ENCODE measurements at regions not wholly inside any gene's neighbourhood (a gene's known extent, or its start where the extent isn't known, plus 50 kb on each side); places are given as distances from the start of the nearest gene placed in this dataset.
"Not testable (repeated sequence)": the region's sequence is repeated elsewhere in the genome, so short reads cannot be mapped to it uniquely, and the experiment has no call there.

DNA sequence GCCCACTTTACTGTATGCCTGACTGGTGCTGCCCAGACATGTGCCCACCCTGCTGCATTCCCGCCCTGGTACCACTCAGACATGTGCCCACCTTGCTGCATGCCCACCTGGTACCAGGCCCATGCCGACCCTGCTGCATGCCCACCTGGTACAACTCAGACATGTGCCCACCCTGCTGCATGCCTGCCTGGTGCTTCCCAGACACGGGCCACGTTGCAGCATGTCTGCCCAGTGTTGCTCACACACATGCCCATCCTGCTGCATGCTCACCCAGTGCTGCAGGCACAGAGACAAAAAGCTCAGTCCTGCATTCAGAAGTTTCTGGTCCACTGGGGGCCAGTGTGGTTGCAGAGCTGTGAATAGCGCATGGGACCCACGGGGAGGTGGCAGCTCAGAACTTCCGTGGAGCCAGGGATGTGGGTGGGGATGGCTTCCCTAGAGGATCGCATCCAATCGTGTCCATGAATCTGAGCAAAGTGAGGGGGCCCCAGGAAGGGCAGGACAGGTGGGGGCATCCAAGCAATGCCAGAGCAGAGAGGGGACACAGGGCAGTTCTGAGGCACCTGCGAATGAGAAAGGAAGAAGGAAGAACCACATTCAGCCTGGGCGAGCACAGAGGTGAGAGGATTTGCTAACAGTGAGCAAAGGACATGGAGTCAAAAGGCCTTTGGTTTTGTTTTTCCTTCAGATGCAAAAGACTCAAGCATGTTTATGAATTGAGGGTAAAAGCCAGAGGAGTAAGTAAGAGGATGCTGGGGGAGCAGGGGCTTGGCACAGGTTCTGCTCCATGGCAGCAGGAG, 175.9 kb upstream of the C14orf180 start:
- peaks cover 5% of the 10 kb centered on the region for H3K9me3 ChIP-seq (replicated peaks; ENCODE audit: control insufficient read depth, low read depth, low read length)
- H3K36me3 ChIP-seq (ENCODE audit: control insufficient read depth, insufficient read depth, low read length): no peaks in the 10 kb centered on the region
- H3K27me3 ChIP-seq (ENCODE audit: control insufficient read depth, insufficient read depth, low read length): no peaks in the 10 kb centered on the region
- no peak overlapping the region for H3K4me3 ChIP-seq (ENCODE audit: low read length)
- H3K4me1 ChIP-seq (ENCODE audit: control insufficient read depth, insufficient read depth, low read length): no peaks in the 10 kb centered on the region
- no peak overlapping the region for H3K27ac ChIP-seq (ENCODE audit: low read length)
- no peak for DNase-seq
- 75% methylated on average over 11 of the region's 11 CpGs for WGBS (ENCODE audit: insufficient coverage)

DNA sequence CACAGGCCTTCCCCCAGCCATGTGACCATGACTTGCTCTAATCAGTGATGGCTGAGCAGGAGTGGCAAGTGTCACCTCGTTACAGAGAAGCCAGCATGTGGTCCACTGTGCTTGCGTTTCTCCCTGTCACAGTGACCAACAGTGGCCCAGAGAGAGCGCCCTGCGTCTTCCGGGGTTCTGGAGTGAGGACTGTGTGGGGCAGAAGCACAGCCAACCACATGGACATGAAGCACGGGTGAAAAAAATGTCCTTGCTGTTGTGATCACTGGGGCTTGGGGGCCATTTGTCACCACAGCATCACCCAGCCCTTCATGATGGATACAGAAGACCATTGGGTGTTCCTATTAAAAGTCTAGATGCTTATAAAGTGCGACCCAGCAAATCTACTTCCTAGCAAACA, 174.6 kb upstream of the C14orf180 start:
- no peaks in the 10 kb centered on the region for H3K36me3 ChIP-seq (ENCODE audit: control insufficient read depth, insufficient read depth, low read length)
- no peak overlapping the region for H3K4me3 ChIP-seq (ENCODE audit: low read length)
- peaks cover 5% of the 10 kb centered on the region for H3K9me3 ChIP-seq (replicated peaks; ENCODE audit: control insufficient read depth, low read depth, low read length)
- H3K27me3 ChIP-seq (ENCODE audit: control insufficient read depth, insufficient read depth, low read length): no peaks in the 10 kb centered on the region
- no peak overlapping the region for H3K27ac ChIP-seq (ENCODE audit: low read length)
- 67% methylated on average over 3 of the region's 7 CpGs for WGBS (ENCODE audit: insufficient coverage)
- H3K4me1 ChIP-seq (ENCODE audit: control insufficient read depth, insufficient read depth, low read length): no peaks in the 10 kb centered on the region
- no peak for DNase-seq

DNA sequence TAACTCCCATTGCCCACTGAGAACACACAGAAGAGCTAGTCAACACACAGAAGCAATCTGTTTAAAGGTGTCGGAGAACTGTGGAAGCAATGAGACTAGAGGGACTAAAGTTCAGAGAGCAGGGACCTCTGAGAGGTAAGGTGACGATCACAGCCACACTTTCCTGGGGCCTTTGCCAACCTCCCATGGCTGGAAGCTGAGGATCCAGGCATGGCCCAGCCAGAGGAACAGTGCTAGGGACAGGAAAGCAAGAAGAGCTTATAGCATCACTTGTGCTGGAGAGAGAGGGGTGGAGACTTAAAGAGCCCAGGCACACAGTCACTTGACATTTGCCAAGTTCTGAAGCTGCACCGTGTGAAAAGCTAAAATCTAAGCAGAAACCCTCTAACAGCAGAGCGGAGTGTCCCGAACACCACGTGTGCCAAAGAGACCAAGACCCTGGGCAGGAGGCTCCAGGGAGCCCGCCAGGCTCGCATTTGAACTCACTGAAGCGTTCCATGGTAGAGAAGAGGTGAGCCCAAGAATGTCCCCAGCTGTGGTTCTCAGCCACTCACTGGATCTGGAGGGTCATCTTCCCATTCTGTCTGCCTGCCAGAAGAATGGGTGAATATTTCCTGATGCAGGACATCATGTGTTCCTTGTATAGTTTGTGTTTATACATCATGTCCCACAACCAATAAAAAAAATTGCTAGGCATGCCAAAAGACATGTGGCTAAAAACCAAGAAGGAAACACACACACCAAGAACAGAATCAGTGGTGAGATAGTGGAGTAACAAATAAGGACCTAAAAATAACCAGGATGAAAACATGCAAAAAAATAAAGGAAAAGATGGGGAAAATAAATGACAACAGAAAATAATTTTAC, 174.0 kb upstream of the C14orf180 start:
- 84% methylated on average over 6 of the region's 9 CpGs for WGBS (ENCODE audit: insufficient coverage)
- H3K4me3 ChIP-seq (ENCODE audit: low read length): no peak overlapping the region

GRCh38 chr14:104406831-104407230, 172.7 kb upstream of the C14orf180 start:
- 76% methylated on average over 4 of the region's 5 CpGs for WGBS (ENCODE audit: insufficient coverage)
- no peak for DNase-seq
- Histone ChIP-seq H3K4me3 (ENCODE audit: low read length) (no peak overlapping the region), H3K27me3 (ENCODE audit: control insufficient read depth, insufficient read depth, low read length) (no peaks in the 10 kb centered on the region), H3K4me1 (ENCODE audit: control insufficient read depth, insufficient read depth, low read length) (no peaks in the 10 kb centered on the region), H3K36me3 (ENCODE audit: control insufficient read depth, insufficient read depth, low read length) (no peaks in the 10 kb centered on the region), H3K27ac (ENCODE audit: low read length) (no peak overlapping the region), H3K9me3 (replicated peaks; ENCODE audit: control insufficient read depth, low read depth, low read length) (peaks cover 5% of the 10 kb centered on the region)

More for the DNA sequence above, 174.0 kb upstream of the C14orf180 start:
- H3K4me1 ChIP-seq (ENCODE audit: control insufficient read depth, insufficient read depth, low read length): no peaks in the 10 kb centered on the region
- no peaks in the 10 kb centered on the region for H3K36me3 ChIP-seq (ENCODE audit: control insufficient read depth, insufficient read depth, low read length)
- H3K9me3 ChIP-seq (replicated peaks; ENCODE audit: control insufficient read depth, low read depth, low read length): peaks cover 5% of the 10 kb centered on the region
- no peaks in the 10 kb centered on the region for H3K27me3 ChIP-seq (ENCODE audit: control insufficient read depth, insufficient read depth, low read length)
- no peak overlapping the region for H3K27ac ChIP-seq (ENCODE audit: low read length)
- no peak for DNase-seq

GRCh38 chr14:104416383-104416782, 163.2 kb upstream of the C14orf180 start:
- no peaks in the 10 kb centered on the region for H3K36me3 ChIP-seq (ENCODE audit: control insufficient read depth, insufficient read depth, low read length)
- H3K27ac ChIP-seq (ENCODE audit: low read length): no peak overlapping the region
- no peak overlapping the region for H3K4me3 ChIP-seq (ENCODE audit: low read length)
- WGBS (ENCODE audit: insufficient coverage): no CpG with 5 or more reads among the region's 1 CpG
- no peak for DNase-seq
- H3K9me3 ChIP-seq (replicated peaks; ENCODE audit: control insufficient read depth, low read depth, low read length): no peaks in the 10 kb centered on the region
- H3K4me1 ChIP-seq (ENCODE audit: control insufficient read depth, insufficient read depth, low read length): no peaks in the 10 kb centered on the region
- no peaks in the 10 kb centered on the region for H3K27me3 ChIP-seq (ENCODE audit: control insufficient read depth, insufficient read depth, low read length)

DNA sequence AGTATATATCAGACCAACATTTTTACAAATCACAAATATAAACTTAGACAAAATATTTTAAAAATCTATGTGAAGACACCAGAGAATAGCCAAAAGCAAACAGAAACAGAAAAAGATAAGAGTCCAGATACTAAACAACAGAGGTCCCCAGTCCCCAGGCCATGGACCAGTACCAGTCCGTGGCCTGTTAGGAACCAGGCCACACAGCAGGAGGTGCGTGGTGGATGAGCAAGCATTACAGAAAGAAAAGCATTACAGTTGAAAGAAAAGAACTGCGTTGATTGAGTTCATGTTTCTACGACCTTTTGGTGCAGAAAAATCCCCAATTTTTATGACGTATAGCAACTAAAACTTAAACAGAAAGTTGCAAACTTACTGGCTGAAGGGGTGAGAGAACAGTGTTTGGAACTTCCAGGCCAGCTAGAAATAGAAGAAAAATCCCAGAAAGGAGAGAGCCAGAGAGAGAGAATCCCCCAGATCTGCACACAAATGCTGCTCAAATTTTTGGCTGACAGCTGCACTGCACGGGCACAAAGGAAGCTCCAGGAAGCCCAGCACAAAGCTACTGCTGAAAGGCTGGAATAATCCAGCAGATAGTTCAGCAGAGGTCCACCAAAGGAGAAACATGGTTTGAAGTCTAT, 159.6 kb upstream of the C14orf180 start:
- Histone ChIP-seq H3K27me3 (ENCODE audit: control insufficient read depth, insufficient read depth, low read length) (peaks cover 14% of the 10 kb centered on the region), H3K36me3 (ENCODE audit: control insufficient read depth, insufficient read depth, low read length) (no peaks in the 10 kb centered on the region), H3K4me3 (ENCODE audit: low read length) (no peak overlapping the region), H3K9me3 (replicated peaks; ENCODE audit: control insufficient read depth, low read depth, low read length) (no peaks in the 10 kb centered on the region), H3K27ac (ENCODE audit: low read length) (no peak overlapping the region), H3K4me1 (ENCODE audit: control insufficient read depth, insufficient read depth, low read length) (peaks cover 32% of the 10 kb centered on the region)
- WGBS (ENCODE audit: insufficient coverage): 47% methylated on average over 2 of the region's 6 CpGs
- no peak for DNase-seq

DNA sequence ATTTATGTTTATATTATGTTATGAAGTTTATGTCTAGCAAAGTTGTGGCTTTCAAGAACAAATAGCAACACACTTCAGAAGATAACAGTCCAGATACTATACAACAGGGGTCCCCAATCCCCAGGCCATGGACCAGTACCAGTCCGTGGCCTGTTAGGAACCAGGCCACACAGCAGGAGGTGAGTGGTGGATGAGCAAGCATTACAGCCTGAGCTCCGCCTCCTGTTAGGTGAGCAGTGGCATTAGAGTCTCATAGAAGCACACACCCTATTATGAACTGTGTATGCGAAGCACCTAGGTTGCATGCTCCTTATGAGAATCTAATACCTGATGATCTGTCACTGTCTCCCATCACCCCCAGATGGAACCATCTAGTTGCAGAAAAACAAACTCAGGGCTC, 159.0 kb upstream of the C14orf180 start:
- H3K27ac ChIP-seq (ENCODE audit: low read length); H3K4me3 ChIP-seq (ENCODE audit: low read length); H3K9me3 ChIP-seq (replicated peaks; ENCODE audit: control insufficient read depth, low read depth, low read length); H3K36me3 ChIP-seq (ENCODE audit: control insufficient read depth, insufficient read depth, low read length); DNase-seq: not testable (repeated sequence)
- H3K4me1 ChIP-seq (ENCODE audit: control insufficient read depth, insufficient read depth, low read length): peaks cover 38% of the 10 kb centered on the region
- WGBS (ENCODE audit: insufficient coverage): 40% methylated on average over 1 of the region's 3 CpGs
- H3K27me3 ChIP-seq (ENCODE audit: control insufficient read depth, insufficient read depth, low read length): peaks cover 14% of the 10 kb centered on the region

DNA sequence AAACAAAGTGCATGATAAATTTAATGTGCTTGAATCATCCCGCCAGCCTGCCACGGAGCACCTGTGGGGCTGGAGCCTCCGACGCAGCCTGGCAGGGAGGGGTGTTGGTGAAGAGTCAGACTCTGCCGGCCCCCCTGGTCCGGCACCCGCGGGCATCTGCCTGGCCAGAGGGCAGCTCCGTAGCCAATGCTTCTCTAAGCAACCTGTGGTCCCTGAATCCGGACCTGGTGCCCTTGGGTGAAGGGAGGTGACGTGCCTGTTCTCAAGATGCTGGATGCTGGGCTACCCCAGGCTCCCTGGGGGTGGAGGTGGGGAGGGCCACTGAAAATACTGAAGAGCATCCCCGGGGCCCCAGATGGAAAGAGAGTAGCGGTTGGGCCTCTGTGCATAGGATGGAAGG, 158.6 kb upstream of the C14orf180 start:
- Histone ChIP-seq H3K27ac (ENCODE audit: low read length) (no peak overlapping the region), H3K9me3 (replicated peaks; ENCODE audit: control insufficient read depth, low read depth, low read length) (no peaks in the 10 kb centered on the region), H3K4me1 (ENCODE audit: control insufficient read depth, insufficient read depth, low read length) (peaks cover 39% of the 10 kb centered on the region), H3K4me3 (ENCODE audit: low read length) (no peak overlapping the region), H3K27me3 (ENCODE audit: control insufficient read depth, insufficient read depth, low read length) (peaks cover 14% of the 10 kb centered on the region), H3K36me3 (ENCODE audit: control insufficient read depth, insufficient read depth, low read length) (no peaks in the 10 kb centered on the region)
- 97% methylated on average over 11 of the region's 13 CpGs for WGBS (ENCODE audit: insufficient coverage)
- DNase-seq: no peak

- DNase-seq: no peak
- Histone ChIP-seq H3K36me3 (ENCODE audit: control insufficient read depth, insufficient read depth, low read length) (no peaks in the 10 kb centered on the region), H3K4me1 (ENCODE audit: control insufficient read depth, insufficient read depth, low read length) (peaks cover 39% of the 10 kb centered on the region), H3K27ac (ENCODE audit: low read length) (no peak overlapping the region), H3K4me3 (ENCODE audit: low read length) (no peak overlapping the region), H3K27me3 (ENCODE audit: control insufficient read depth, insufficient read depth, low read length) (peaks cover 14% of the 10 kb centered on the region), H3K9me3 (replicated peaks; ENCODE audit: control insufficient read depth, low read depth, low read length) (no peaks in the 10 kb centered on the region)
- WGBS (ENCODE audit: insufficient coverage): 93% methylated on average over 4 of the region's 4 CpGs
These were observed 158.2 kb upstream of the C14orf180 start for GRCh38 chr14:104421401-104421821.

Data from muscle of leg (tissue), 3 donors.